ENCODE measurements at regions not wholly inside any gene's neighbourhood (a gene's known extent, or its start where the extent isn't known, plus 50 kb on each side); places are given as distances from the start of the nearest gene placed in this dataset.

DNA sequence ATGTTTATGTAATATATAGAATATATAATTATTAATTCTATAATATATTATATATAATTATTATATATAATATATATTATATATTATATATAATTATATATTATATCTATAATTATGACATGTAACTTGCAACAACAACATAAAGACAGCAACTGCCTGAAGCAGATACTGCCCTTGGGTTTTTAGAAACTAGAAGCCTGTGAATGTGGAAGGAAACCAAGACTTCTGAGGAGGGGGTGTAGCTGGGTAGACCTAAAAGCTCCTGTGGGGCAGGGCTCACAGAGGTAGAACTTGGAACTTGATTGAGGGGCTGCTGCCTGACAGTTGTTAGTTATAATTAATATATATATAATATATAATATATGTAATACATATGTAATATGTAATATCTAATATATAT lies 167.2 kb upstream of the SLIT2 start:
- TF ChIP-seq, protein P1, sequence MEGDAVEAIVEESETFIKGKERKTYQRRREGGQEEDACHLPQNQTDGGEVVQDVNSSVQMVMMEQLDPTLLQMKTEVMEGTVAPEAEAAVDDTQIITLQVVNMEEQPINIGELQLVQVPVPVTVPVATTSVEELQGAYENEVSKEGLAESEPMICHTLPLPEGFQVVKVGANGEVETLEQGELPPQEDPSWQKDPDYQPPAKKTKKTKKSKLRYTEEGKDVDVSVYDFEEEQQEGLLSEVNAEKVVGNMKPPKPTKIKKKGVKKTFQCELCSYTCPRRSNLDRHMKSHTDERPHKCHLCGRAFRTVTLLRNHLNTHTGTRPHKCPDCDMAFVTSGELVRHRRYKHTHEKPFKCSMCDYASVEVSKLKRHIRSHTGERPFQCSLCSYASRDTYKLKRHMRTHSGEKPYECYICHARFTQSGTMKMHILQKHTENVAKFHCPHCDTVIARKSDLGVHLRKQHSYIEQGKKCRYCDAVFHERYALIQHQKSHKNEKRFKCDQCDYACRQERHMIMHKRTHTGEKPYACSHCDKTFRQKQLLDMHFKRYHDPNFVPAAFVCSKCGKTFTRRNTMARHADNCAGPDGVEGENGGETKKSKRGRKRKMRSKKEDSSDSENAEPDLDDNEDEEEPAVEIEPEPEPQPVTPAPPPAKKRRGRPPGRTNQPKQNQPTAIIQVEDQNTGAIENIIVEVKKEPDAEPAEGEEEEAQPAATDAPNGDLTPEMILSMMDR (IDR thresholded peaks at IDR 0.05) = no peak
- no peak for TF ChIP-seq POLR2A (IDR thresholded peaks at IDR 0.05)

Data from sigmoid colon (tissue), 3 donors.